ENCODE measurements at regions not wholly inside any gene's neighbourhood (a gene's known extent, or its start where the extent isn't known, plus 50 kb on each side); places are given as distances from the start of the nearest gene placed in this dataset.
"Not testable (repeated sequence)": the region's sequence is repeated elsewhere in the genome, so short reads cannot be mapped to it uniquely, and the experiment has no call there.

DNA sequence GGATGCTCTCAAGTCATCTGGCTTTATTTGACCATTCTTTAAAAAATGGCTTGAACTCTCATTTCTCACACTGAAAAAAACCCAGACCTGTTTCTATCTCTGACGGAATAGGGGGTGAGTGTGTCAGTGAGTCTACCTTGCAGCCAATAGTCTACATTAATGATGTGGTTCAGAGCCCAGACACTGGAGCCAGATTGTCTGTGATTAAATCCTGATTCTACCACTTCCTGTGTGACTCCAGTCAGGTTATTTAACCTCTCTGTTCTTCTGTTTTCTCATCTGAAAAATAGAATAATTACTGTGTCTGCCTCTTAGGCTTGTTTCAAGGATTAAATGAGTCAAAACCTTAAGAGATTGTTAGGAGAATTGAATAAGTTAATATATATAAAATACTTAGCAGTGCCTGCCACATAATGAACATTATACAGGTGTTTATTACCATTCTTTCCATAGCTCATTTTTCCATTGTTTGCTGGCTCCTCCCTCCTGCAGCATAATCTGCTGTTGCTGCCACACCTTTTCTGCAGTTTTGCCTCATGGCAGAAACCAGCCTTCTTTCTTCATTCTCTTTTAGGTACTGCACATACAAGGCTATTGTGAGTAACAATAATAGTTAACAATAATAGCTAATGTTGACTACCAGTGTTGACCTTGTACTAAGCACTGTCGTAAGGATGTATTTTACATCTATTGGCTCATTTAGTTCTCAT, 157.6 kb upstream of the IVNS1ABP start:
- Mint-ChIP-seq H3K27ac (peak overlapping the region in 1 of 2 donors; percentile 47), H3K9me3 (no peaks in the 10 kb centered on the region), H3K4me1 (ENCODE audit: low read depth in 2 of 2) (peaks cover 4 to 12% of the 10 kb centered on the region in 2 donors), H3K4me3 (no peak overlapping the region), H3K36me3 (ENCODE audit: insufficient read depth) (peaks cover 2% of the 10 kb centered on the region), H3K27me3 (no peaks in the 10 kb centered on the region)
- DNase-seq: peak in 1 of 3 experiments; percentile 7
- peak; percentile 75 for ATAC-seq (replicated peaks)

GRCh38 chr1:185473186-185473585, 156.1 kb upstream of the IVNS1ABP start:
- Mint-ChIP-seq H3K4me1 (ENCODE audit: low read depth in 2 of 2) (peaks cover 4 to 12% of the 10 kb centered on the region in 2 donors), H3K9me3 (no peaks in the 10 kb centered on the region), H3K27me3 (no peaks in the 10 kb centered on the region), H3K4me3 (no peak overlapping the region), H3K36me3 (ENCODE audit: insufficient read depth) (peaks cover 2% of the 10 kb centered on the region), H3K27ac (no peak overlapping the region)
- ATAC-seq (replicated peaks): no peak
- DNase-seq: no peak

DNA sequence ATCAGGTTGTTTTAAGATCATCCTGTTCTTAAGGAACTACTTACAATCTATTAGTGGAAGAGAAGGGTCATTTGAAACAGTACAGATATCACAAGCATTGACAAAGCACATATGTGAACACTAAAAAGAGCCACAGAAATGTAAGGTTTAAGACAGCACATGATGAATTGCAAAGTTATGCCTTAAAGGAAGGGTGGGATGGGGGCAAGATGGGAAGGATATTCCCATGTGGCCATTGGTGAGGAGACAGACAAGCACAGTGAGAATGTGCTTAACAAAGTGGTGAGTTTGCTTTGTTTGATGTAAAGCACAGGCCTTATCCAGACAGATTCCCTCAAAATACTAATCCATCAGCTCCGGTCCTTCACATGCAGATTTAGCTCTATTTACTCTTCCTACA, 151.6 kb upstream of the IVNS1ABP start:
- no peaks in the 10 kb centered on the region for H3K27me3 Mint-ChIP-seq
- no peak overlapping the region for H3K4me3 Mint-ChIP-seq
- no peaks in the 10 kb centered on the region for H3K4me1 Mint-ChIP-seq (ENCODE audit: low read depth in 2 of 2)
- DNase-seq (no peak), ATAC-seq (replicated peaks) (no peak)
- H3K36me3 Mint-ChIP-seq (ENCODE audit: insufficient read depth): peaks cover 2% of the 10 kb centered on the region
- H3K9me3 Mint-ChIP-seq: no peaks in the 10 kb centered on the region
- H3K27ac Mint-ChIP-seq: no peak overlapping the region

DNA sequence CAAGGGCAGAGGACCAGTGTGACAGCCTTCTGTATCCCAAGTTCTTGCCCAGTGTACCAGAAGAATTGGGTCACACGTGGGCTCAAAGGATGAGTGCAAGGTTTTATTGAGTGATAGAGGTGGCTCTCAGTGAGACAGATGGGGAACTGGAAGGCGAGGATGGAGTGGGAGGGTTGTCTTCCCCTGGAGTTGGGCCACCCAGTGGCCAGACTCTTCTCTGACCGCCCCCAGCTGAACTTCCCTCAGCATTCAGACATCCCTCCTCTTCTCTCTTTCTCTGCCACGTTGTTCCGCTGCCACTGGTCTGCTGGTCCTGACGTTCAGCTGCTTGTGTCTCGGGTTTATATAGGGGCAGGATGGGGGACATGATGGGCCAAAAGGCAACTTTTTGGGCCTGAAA, 150.1 kb upstream of the IVNS1ABP start:
- Mint-ChIP-seq H3K27me3 (no peaks in the 10 kb centered on the region), H3K27ac (no peak overlapping the region), H3K4me3 (no peak overlapping the region), H3K4me1 (ENCODE audit: low read depth in 2 of 2) (no peaks in the 10 kb centered on the region), H3K9me3 (no peaks in the 10 kb centered on the region), H3K36me3 (ENCODE audit: insufficient read depth) (no peaks in the 10 kb centered on the region)
- no peak for DNase-seq
- no peak for ATAC-seq (replicated peaks)

DNA sequence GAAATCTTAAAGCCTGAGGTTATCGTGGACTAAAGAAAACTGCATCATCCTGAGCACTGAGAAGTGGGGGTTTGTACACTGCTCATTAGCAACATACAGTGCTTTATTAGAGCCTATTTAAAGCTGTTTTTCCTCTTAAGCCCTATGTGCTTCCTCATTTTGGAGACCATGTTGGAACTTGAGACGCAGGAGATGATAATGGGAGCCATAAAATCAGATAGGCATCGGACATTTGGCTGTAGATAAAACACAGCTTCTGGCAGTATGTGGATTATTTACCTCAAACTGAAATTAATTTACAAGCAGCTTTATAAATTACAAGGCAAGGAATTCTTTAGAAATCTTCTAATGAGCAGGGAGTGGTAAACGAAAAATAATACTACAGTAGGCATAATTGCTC, 147.7 kb upstream of the IVNS1ABP start:
- no peak overlapping the region for H3K27ac Mint-ChIP-seq
- H3K9me3 Mint-ChIP-seq: no peaks in the 10 kb centered on the region
- H3K36me3 Mint-ChIP-seq (ENCODE audit: insufficient read depth): no peaks in the 10 kb centered on the region
- no peaks in the 10 kb centered on the region for H3K4me1 Mint-ChIP-seq (ENCODE audit: low read depth in 2 of 2)
- no peaks in the 10 kb centered on the region for H3K27me3 Mint-ChIP-seq
- H3K4me3 Mint-ChIP-seq: no peak overlapping the region
- no peak for ATAC-seq (replicated peaks)
- no peak for DNase-seq

DNA sequence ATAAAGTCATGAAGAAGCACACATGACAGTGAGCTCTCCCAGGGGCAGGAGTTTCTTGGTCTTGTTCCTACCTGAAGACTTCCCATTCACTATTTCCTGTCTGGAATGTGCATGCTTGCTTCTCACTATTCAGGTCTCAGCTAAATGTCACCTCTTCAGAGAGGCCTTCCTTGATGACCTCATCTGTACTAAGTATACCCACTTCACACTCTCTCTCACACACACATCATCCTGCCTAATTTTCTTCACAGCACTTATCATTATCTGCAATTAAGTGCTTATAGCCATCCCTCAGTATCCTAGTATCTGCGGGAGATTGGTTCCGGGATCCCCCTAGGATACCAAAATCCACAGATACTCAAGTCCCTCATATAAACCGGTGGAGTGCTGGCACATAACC, 146.4 kb upstream of the IVNS1ABP start:
- Mint-ChIP-seq H3K9me3 (no peaks in the 10 kb centered on the region), H3K27me3 (peaks cover 0 to 5% of the 10 kb centered on the region in 2 donors), H3K27ac (peak overlapping the region in 1 of 2 donors; percentile 2), H3K4me1 (ENCODE audit: low read depth in 2 of 2) (no peaks in the 10 kb centered on the region), H3K4me3 (no peak overlapping the region), H3K36me3 (ENCODE audit: insufficient read depth) (no peaks in the 10 kb centered on the region)
- DNase-seq: no peak
- no peak for ATAC-seq (replicated peaks)

- DNase-seq (no peak), ATAC-seq (replicated peaks) (no peak)
- Mint-ChIP-seq H3K4me3 (no peak overlapping the region), H3K9me3 (no peaks in the 10 kb centered on the region), H3K4me1 (ENCODE audit: low read depth in 2 of 2) (no peaks in the 10 kb centered on the region), H3K27me3 (peaks cover 0 to 6% of the 10 kb centered on the region in 2 donors), H3K27ac (no peak overlapping the region), H3K36me3 (ENCODE audit: insufficient read depth) (no peaks in the 10 kb centered on the region)
Measured at GRCh38 chr1:185463011-185463410, 146.0 kb upstream of the IVNS1ABP start.

- peaks cover 0 to 14% of the 10 kb centered on the region in 2 donors for H3K27me3 Mint-ChIP-seq
- not testable (repeated sequence) for H3K4me1 Mint-ChIP-seq (ENCODE audit: low read depth in 2 of 2); H3K27ac Mint-ChIP-seq; H3K4me3 Mint-ChIP-seq; DNase-seq; H3K9me3 Mint-ChIP-seq; ATAC-seq (replicated peaks); H3K36me3 Mint-ChIP-seq (ENCODE audit: insufficient read depth)
Measured at GRCh38 chr1:185460723-185461122, 143.7 kb upstream of the IVNS1ABP start.

DNA sequence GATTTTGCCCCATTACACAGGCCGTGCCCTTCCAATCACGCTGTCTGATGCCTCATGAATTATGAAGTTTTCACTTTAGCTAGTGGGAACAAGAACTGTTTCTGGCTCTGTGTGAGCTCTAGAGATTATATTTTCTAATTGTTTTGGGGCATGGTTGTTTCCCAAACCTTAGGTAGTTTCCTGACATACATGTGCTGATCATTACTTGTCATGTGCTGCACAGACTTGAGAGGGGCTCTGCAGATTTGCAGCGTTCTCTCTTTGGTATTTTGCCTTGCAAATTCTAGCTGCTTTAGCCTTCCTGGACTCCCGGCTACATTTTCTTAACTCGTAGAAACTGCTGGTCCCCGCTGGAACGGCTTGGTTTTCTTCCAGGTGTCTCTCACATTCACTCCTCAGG, 142.1 kb upstream of the IVNS1ABP start:
- no peak for DNase-seq
- H3K27ac Mint-ChIP-seq: no peak overlapping the region
- peaks cover 0 to 14% of the 10 kb centered on the region in 2 donors for H3K27me3 Mint-ChIP-seq
- no peak overlapping the region for H3K4me3 Mint-ChIP-seq
- peaks cover 0 to 2% of the 10 kb centered on the region in 2 donors for H3K4me1 Mint-ChIP-seq (ENCODE audit: low read depth in 2 of 2)
- no peaks in the 10 kb centered on the region for H3K36me3 Mint-ChIP-seq (ENCODE audit: insufficient read depth)
- H3K9me3 Mint-ChIP-seq: no peaks in the 10 kb centered on the region
- ATAC-seq (replicated peaks): no peak

- Mint-ChIP-seq H3K36me3 (ENCODE audit: insufficient read depth) (no peaks in the 10 kb centered on the region), H3K27me3 (peaks cover 0 to 14% of the 10 kb centered on the region in 2 donors), H3K4me3 (no peak overlapping the region), H3K27ac (no peak overlapping the region), H3K9me3 (no peaks in the 10 kb centered on the region), H3K4me1 (ENCODE audit: low read depth in 2 of 2) (peaks cover 0 to 2% of the 10 kb centered on the region in 2 donors)
- DNase-seq (no peak), ATAC-seq (replicated peaks) (no peak)
Measured at GRCh38 chr1:185458670-185459069, 141.6 kb upstream of the IVNS1ABP start.

DNA sequence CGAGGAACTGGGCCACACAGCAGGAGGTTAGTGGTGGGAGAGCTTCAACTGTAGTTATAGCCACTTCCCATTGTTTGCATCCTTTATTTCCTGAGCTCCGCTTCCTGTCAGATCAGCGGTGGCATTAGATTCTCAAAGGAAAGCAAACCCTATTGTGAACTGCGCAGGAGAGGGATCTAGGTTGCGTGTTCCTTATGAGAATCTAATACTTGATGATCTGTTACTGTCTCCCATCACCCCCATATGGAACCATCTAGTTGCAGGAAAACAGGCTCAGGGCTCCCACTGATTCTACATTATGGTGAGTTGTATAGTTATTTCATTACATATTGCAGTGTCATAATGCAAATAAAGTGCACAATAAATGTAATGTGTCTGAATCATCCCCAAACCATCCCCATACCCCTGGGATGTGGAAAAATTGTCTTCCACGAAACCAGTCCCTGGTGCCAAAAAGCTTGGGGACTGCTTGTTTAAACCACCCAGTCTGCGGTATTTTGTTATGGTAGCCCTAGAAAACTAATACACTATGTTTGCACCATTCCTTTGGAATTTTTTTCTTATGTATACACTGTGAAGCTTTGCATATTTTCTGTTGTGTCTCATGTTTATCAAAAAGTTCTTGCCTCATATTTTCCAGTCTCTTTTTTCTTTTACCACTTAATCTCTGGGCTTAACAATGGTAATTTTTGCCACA, 136.6 kb upstream of the IVNS1ABP start:
- Mint-ChIP-seq H3K36me3 (ENCODE audit: insufficient read depth) (no peaks in the 10 kb centered on the region), H3K9me3 (no peaks in the 10 kb centered on the region), H3K27ac (no peak overlapping the region)

GRCh38 chr1:185450917-185451316, 133.9 kb upstream of the IVNS1ABP start:
- Mint-ChIP-seq H3K4me3 (no peak overlapping the region), H3K27ac (no peak overlapping the region), H3K4me1 (ENCODE audit: low read depth in 2 of 2) (no peaks in the 10 kb centered on the region), H3K36me3 (ENCODE audit: insufficient read depth) (no peaks in the 10 kb centered on the region), H3K9me3 (no peaks in the 10 kb centered on the region), H3K27me3 (no peaks in the 10 kb centered on the region)
- no peak for DNase-seq
- no peak for ATAC-seq (replicated peaks)

More for the DNA sequence above, 136.6 kb upstream of the IVNS1ABP start:
- no peak overlapping the region for H3K4me3 Mint-ChIP-seq
- H3K4me1 Mint-ChIP-seq (ENCODE audit: low read depth in 2 of 2): peaks cover 0 to 2% of the 10 kb centered on the region in 2 donors
- ATAC-seq (replicated peaks): no peak
- no peak for DNase-seq
- peaks cover 0 to 11% of the 10 kb centered on the region in 2 donors for H3K27me3 Mint-ChIP-seq

GRCh38 chr1:185450060-185450788, 133.2 kb upstream of the IVNS1ABP start:
- Mint-ChIP-seq H3K4me3 (no peak overlapping the region), H3K27ac (no peak overlapping the region), H3K4me1 (ENCODE audit: low read depth in 2 of 2) (no peaks in the 10 kb centered on the region), H3K36me3 (ENCODE audit: insufficient read depth) (no peaks in the 10 kb centered on the region), H3K27me3 (no peaks in the 10 kb centered on the region), H3K9me3 (no peaks in the 10 kb centered on the region)
- no peak for DNase-seq
- ATAC-seq (replicated peaks): no peak
